H9 (cell line): ENCODE measurements at regions not wholly inside any gene's neighbourhood (a gene's known extent, or its start where the extent isn't known, plus 50 kb on each side); places are given as distances from the start of the nearest gene placed in this dataset.
A peak's percentile ranks its signal among the peaks of the same experiment; 100 is the strongest.

Experiments used
- DNase-seq: peaks from one replicate; pipeline ENCODE4 v3.0.0-alpha.2; 2017
- H2AFZ ChIP-seq: one replicate; pipeline ENCODE4 v1.6.1; 2013; ENCODE audit warnings: mild to moderate bottlenecking, low read length, control low read depth, moderate library complexity
- H2AK5ac ChIP-seq: 2 replicates; pipeline ENCODE4 v1.6.1; 2013; ENCODE audit warnings: low read length, control low read depth, mixed read lengths; ENCODE audit not compliant: insufficient read length
- H2BK120ac ChIP-seq: one replicate; pipeline ENCODE4 v1.6.1; 2013; ENCODE audit warnings: low read depth, mild to moderate bottlenecking, low read length, control low read depth, inconsistent platforms; ENCODE audit not compliant: poor library complexity, severe bottlenecking
- H2BK12ac ChIP-seq: 2 replicates; pipeline ENCODE4 v1.6.1; 2013; ENCODE audit warnings: low read length, control low read depth, mixed read lengths, low read depth; ENCODE audit not compliant: insufficient read length
- H2BK15ac ChIP-seq: 2 replicates; pipeline ENCODE4 v1.6.1; 2013; ENCODE audit warnings: low read depth, low read length, control low read depth
- H2BK20ac ChIP-seq: one replicate; pipeline ENCODE4 v1.6.1; 2013; ENCODE audit warnings: low read depth, mild to moderate bottlenecking, low read length, control low read depth, inconsistent platforms; ENCODE audit not compliant: poor library complexity, severe bottlenecking
- H2BK5ac ChIP-seq: 2 replicates; pipeline ENCODE4 v1.6.1; 2013; ENCODE audit warnings: low read length, control low read depth, mixed read lengths; ENCODE audit not compliant: insufficient read length
- H3K14ac ChIP-seq: 2 replicates; pipeline ENCODE4 v1.6.1; 2013; ENCODE audit warnings: low read length, control low read depth; ENCODE audit not compliant: insufficient read depth
- H3K18ac ChIP-seq: 2 replicates; pipeline ENCODE4 v1.6.1; 2013; ENCODE audit warnings: low read depth, mild to moderate bottlenecking, mixed read lengths, low read length, control low read depth; ENCODE audit not compliant: insufficient read length
- H3K23ac ChIP-seq: 2 replicates; pipeline ENCODE4 v1.6.1; 2013; ENCODE audit warnings: low read length, control low read depth, mixed read lengths, low read depth; ENCODE audit not compliant: insufficient read length
- H3K23me2 ChIP-seq: 2 replicates; pipeline ENCODE4 v1.6.1; 2013; ENCODE audit warnings: low read depth, mild to moderate bottlenecking, mixed read lengths, low read length, control low read depth; ENCODE audit not compliant: insufficient read length, poor library complexity, severe bottlenecking
- H3K27ac ChIP-seq: 2 replicates; pipeline ENCODE4 v1.5.1; 2013; ENCODE audit warnings: low read length, control low read depth, mixed read lengths, low read depth; ENCODE audit not compliant: insufficient read length
- H3K27me3 ChIP-seq: 2 replicates; pipeline ENCODE4 v1.6.1; 2013; ENCODE audit warnings: low read length, control low read depth, inconsistent platforms; ENCODE audit not compliant: insufficient read depth
- H3K4ac ChIP-seq: 2 replicates; pipeline ENCODE4 v1.6.1; 2013; ENCODE audit warnings: low read depth, mild to moderate bottlenecking, control low read depth, inconsistent platforms, low read length, moderate library complexity
- H3K4me1 ChIP-seq: 2 replicates; pipeline ENCODE4 v1.6.1; 2013; ENCODE audit warnings: low read length, control low read depth, inconsistent platforms; ENCODE audit not compliant: insufficient read depth
- H3K4me2 ChIP-seq: 2 replicates; pipeline ENCODE4 v1.6.1; 2013; ENCODE audit warnings: low read length, control low read depth, mixed read lengths; ENCODE audit not compliant: insufficient read length, insufficient read depth
- H3K56ac ChIP-seq: 2 replicates; pipeline ENCODE4 v1.6.1; 2013; ENCODE audit warnings: low read depth, mild to moderate bottlenecking, mixed read lengths, low read length, control low read depth; ENCODE audit not compliant: insufficient read length
- H3K79me1 ChIP-seq: 2 replicates; pipeline ENCODE4 v1.6.1; 2013; ENCODE audit warnings: low read depth, mild to moderate bottlenecking, moderate library complexity, low read length, control low read depth, inconsistent platforms; ENCODE audit not compliant: insufficient read depth, poor library complexity, severe bottlenecking
- H3K79me2 ChIP-seq: 2 replicates; pipeline ENCODE4 v1.6.1; 2013; ENCODE audit warnings: low read length, control low read depth, inconsistent platforms; ENCODE audit not compliant: insufficient read depth
- H3K9ac ChIP-seq: 2 replicates; pipeline ENCODE4 v1.6.1; 2013; ENCODE audit warnings: low read length, control low read depth, mixed read lengths; ENCODE audit not compliant: insufficient read length; ENCODE audit errors: extremely low read depth
- H3K9me3 ChIP-seq: one replicate; pipeline ENCODE4 v1.6.1; 2013; ENCODE audit warnings: low read depth, low read length, inconsistent platforms; ENCODE audit not compliant: control insufficient read depth
- H3T11ph ChIP-seq: one replicate; pipeline ENCODE4 v1.6.1; 2013; ENCODE audit warnings: mild to moderate bottlenecking, low read length, control low read depth, inconsistent platforms
- H4K20me1 ChIP-seq: one replicate; pipeline ENCODE4 v1.6.1; 2013; ENCODE audit not compliant: control insufficient read depth, insufficient read length, insufficient read depth
- H4K5ac ChIP-seq: 2 replicates; pipeline ENCODE4 v1.6.1; 2013; ENCODE audit warnings: low read depth, mild to moderate bottlenecking, mixed read lengths, low read length, control low read depth; ENCODE audit not compliant: insufficient read length
- H4K8ac ChIP-seq: replicated peaks from 2 replicates; pipeline ENCODE4 v1.6.1; 2013; ENCODE audit warnings: low read length, control low read depth, mixed read lengths, low read depth; ENCODE audit not compliant: insufficient read length
- H4K91ac ChIP-seq: 2 replicates; pipeline ENCODE4 v1.6.1; 2013; ENCODE audit warnings: low read depth, mild to moderate bottlenecking, moderate library complexity, mixed read lengths, low read length, control low read depth; ENCODE audit not compliant: insufficient read length
- H3K27ac Mint-ChIP-seq, 3 experiments: 2 replicates in 2 of 3; 3 replicates in 1 of 3; pipeline ENCODE4 v1.8.0; 2020 to 2021; ENCODE audit warnings: mixed read lengths in 3 of 3, mild to moderate bottlenecking in 1 of 3, moderate library complexity in 1 of 3
- H3K27me3 Mint-ChIP-seq: 2 replicates; pipeline ENCODE4 v1.8.0; 2021; ENCODE audit warnings: low read depth, mild to moderate bottlenecking, moderate library complexity, mixed read lengths
- H3K36me3 Mint-ChIP-seq, 3 experiments: 2 replicates in 2 of 3; 3 replicates in 1 of 3; pipeline ENCODE4 v1.8.0; 2020 to 2021; ENCODE audit warnings: low read depth in 3 of 3, mixed read lengths in 3 of 3; ENCODE audit not compliant: insufficient read depth in 1 of 3
- H3K4me1 Mint-ChIP-seq, 2 experiments: 2 replicates each; pipeline ENCODE4 v1.8.0; 2020; ENCODE audit warnings: mixed read lengths in 2 of 2
- H3K4me3 Mint-ChIP-seq, 2 experiments: 2 replicates in 1 of 2; 3 replicates in 1 of 2; pipeline ENCODE4 v1.8.0; 2020 to 2021; ENCODE audit warnings: mild to moderate bottlenecking in 2 of 2, mixed read lengths in 2 of 2, moderate library complexity in 1 of 2
- H3K9me3 Mint-ChIP-seq, 2 experiments: 2 replicates in 1 of 2; 3 replicates in 1 of 2; pipeline ENCODE4 v1.8.0; 2020; ENCODE audit warnings: mild to moderate bottlenecking in 2 of 2, mixed read lengths in 2 of 2, moderate library complexity in 1 of 2
- CTCF ChIP-seq: fragments of 200-600 bp; sonication (generic); conservative IDR thresholded peaks from 3 replicates; pipeline ENCODE4 v1.8.0; 2021; ENCODE audit warnings: antibody characterized with exemption, mild to moderate bottlenecking
- WGBS: extraction: QIAGEN DNeasy Blood & Tissue Kit; methylation state at CpG from one replicate; pipeline ENCODE4 v1.1.7; 2013; ENCODE audit warnings: missing lambda C conversion rate, low lambda C conversion rate, mixed read lengths; ENCODE audit not compliant: insufficient read length; ENCODE audit errors: extremely low coverage; 5-methylcytosine and 5-hydroxymethylcytosine counted together

DNA sequence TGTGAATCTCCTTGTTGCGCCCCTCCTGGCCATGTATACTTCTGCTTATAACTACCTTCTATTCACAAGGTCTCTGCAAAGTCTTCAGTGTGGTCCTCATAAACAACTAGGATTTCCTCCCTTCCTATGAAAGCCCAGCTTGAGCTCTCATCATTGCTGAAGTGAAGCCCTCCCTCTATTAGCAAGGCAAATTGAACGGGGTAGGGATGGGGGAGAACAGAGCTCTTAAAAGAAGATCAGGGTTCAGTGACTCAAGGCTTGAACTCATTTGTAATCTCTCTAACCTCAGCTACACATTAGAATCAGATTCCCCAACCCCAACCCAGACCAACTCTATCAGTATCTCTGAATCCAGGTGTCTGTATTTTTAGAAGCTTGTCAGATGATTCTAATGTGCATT, 88.3 kb upstream of the ST8SIA2 start:
- Histone ChIP-seq H2AK5ac (no peak overlapping the region), H2BK12ac (no peak overlapping the region), H4K5ac (no peak overlapping the region), H3K14ac (no peak overlapping the region; the same call in 1 of the 2 replicates), H3K79me2 (no peaks in the 10 kb centered on the region), H2AFZ (peak overlapping the region; percentile 6), H3K27me3 (no peaks in the 10 kb centered on the region), H3K27ac (no peak overlapping the region), H3K4ac (no peak overlapping the region), H4K91ac (no peak overlapping the region), H2BK5ac (no peak overlapping the region), H3K4me1 (peaks cover 15% of the 10 kb centered on the region), H3K23me2 (no peaks in the 10 kb centered on the region), H3T11ph (no peak overlapping the region), H4K20me1 (no peaks in the 10 kb centered on the region), H3K9me3 (no peaks in the 10 kb centered on the region), H3K23ac (no peak overlapping the region), H3K4me2 (peak overlapping the region; percentile 19), H2BK15ac (no peak overlapping the region), H3K9ac (no peak overlapping the region), H3K79me1 (no peaks in the 10 kb centered on the region), H3K18ac (no peak overlapping the region), H2BK20ac (no peak overlapping the region), H2BK120ac (no peak overlapping the region), H3K56ac (no peak overlapping the region), H4K8ac (no peak overlapping the region)
- Mint-ChIP-seq H3K4me1 (peaks cover 32 to 33% of the 10 kb centered on the region in 2 experiments), H3K9me3 (peaks cover 15 to 16% of the 10 kb centered on the region in 2 experiments), H3K36me3 (peaks cover 5 to 12% (median 7%) of the 10 kb centered on the region in 3 experiments; a peak in 6 of 7 replicates), H3K27ac (peak overlapping the region in 1 of 3 experiments; percentile 9; a peak in 2 of 7 replicates), H3K4me3 (no peak overlapping the region), H3K27me3 (peaks cover 2% of the 10 kb centered on the region; the same call in 1 of the 2 replicates)
- no CpG with 5 or more reads among the region's 2 CpGs for WGBS
- no peak for DNase-seq
- no peak for TF ChIP-seq CTCF
